Osteocyte (in vitro differentiated cells): ENCODE measurements at regions not wholly inside any gene's neighbourhood (a gene's known extent, or its start where the extent isn't known, plus 50 kb on each side); places are given as distances from the start of the nearest gene placed in this dataset.

ENCODE experiments used
- DNase-seq: peaks from one replicate; pipeline ENCODE4 v3.0.0; 2021; ENCODE audit warnings: mixed read lengths; ENCODE audit not compliant: unreplicated experiment; ENCODE audit errors: extremely low spot score
- H3K27ac Mint-ChIP-seq: one replicate; pipeline ENCODE4 v1.8.0; 2021; ENCODE audit warnings: mild to moderate bottlenecking, mixed read lengths; ENCODE audit not compliant: unreplicated experiment
- H3K27me3 Mint-ChIP-seq: one replicate; pipeline ENCODE4 v1.8.0; 2021; ENCODE audit warnings: mixed read lengths; ENCODE audit not compliant: unreplicated experiment
- H3K36me3 Mint-ChIP-seq: one replicate; pipeline ENCODE4 v1.8.0; 2021; ENCODE audit warnings: mixed read lengths; ENCODE audit not compliant: unreplicated experiment
- H3K4me1 Mint-ChIP-seq: one replicate; pipeline ENCODE4 v1.8.0; 2021; ENCODE audit warnings: mixed read lengths; ENCODE audit not compliant: unreplicated experiment
- H3K4me3 Mint-ChIP-seq: one replicate; pipeline ENCODE4 v1.8.0; 2021; ENCODE audit warnings: mild to moderate bottlenecking, moderate library complexity, mixed read lengths; ENCODE audit not compliant: unreplicated experiment
- H3K9me3 Mint-ChIP-seq: one replicate; pipeline ENCODE4 v1.8.0; 2021; ENCODE audit warnings: mixed read lengths; ENCODE audit not compliant: unreplicated experiment
- TF ChIP-seq, protein P1 (sequence below): fragments of 200-600 bp; sonication (generic); IDR thresholded peaks from 2 replicates; pipeline ENCODE4 v1.5.0; 2021; ENCODE audit warnings: antibody characterized with exemption, mild to moderate bottlenecking, moderate library complexity

DNA sequence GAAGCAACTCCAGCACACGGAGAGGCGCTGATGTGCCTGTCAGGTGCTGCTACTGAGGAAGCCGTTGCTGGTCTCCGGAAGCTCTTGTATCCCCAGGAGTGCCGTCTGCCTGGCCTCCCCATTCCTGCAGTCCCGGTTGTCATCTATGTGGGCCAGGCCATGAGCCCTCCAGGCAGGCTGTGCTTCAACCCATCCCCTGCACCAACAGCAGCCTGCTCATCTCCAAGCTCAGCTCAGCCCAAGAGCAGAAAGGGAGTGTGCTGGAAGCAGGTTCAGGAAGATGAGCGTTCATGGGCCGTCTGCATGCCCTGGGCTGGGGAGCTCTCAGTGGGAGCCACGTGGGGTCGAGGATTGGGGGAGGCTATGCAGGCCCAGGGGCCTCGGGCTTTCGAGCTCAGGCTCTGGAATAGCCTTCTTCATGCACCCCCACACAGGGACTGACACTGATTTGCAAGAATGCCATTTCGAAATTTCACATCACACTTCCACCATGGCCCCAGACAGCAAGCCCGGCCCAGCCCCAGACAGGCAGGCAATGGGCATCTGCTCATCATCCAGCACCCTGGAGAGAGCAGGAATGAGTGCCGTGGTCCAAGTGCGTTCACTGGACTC is 164.5 kb downstream of the KIF26A start:
- H3K27ac Mint-ChIP-seq = no peak overlapping the region
- H3K4me3 Mint-ChIP-seq = no peak overlapping the region
- no peaks in the 10 kb centered on the region for H3K9me3 Mint-ChIP-seq
- H3K27me3 Mint-ChIP-seq = no peaks in the 10 kb centered on the region
- TF ChIP-seq, protein P1, sequence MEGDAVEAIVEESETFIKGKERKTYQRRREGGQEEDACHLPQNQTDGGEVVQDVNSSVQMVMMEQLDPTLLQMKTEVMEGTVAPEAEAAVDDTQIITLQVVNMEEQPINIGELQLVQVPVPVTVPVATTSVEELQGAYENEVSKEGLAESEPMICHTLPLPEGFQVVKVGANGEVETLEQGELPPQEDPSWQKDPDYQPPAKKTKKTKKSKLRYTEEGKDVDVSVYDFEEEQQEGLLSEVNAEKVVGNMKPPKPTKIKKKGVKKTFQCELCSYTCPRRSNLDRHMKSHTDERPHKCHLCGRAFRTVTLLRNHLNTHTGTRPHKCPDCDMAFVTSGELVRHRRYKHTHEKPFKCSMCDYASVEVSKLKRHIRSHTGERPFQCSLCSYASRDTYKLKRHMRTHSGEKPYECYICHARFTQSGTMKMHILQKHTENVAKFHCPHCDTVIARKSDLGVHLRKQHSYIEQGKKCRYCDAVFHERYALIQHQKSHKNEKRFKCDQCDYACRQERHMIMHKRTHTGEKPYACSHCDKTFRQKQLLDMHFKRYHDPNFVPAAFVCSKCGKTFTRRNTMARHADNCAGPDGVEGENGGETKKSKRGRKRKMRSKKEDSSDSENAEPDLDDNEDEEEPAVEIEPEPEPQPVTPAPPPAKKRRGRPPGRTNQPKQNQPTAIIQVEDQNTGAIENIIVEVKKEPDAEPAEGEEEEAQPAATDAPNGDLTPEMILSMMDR = no peak
- no peaks in the 10 kb centered on the region for H3K36me3 Mint-ChIP-seq
- no peaks in the 10 kb centered on the region for H3K4me1 Mint-ChIP-seq
- no peak for DNase-seq

- Mint-ChIP-seq H3K27ac (no peak overlapping the region), H3K27me3 (no peaks in the 10 kb centered on the region), H3K36me3 (no peaks in the 10 kb centered on the region), H3K4me1 (no peaks in the 10 kb centered on the region), H3K9me3 (no peaks in the 10 kb centered on the region), H3K4me3 (no peak overlapping the region)
- DNase-seq = no peak
- TF ChIP-seq, protein P1 = no peak
These were observed 165.5 kb downstream of the KIF26A start for GRCh38 chr14:104303705-104304425.

GRCh38 chr14:104304451-104305351 is 166.3 kb downstream of the KIF26A start:
- TF ChIP-seq, protein P1 = no peak
- H3K36me3 Mint-ChIP-seq = no peaks in the 10 kb centered on the region
- no peaks in the 10 kb centered on the region for H3K4me1 Mint-ChIP-seq
- no peaks in the 10 kb centered on the region for H3K27me3 Mint-ChIP-seq
- no peak for DNase-seq
- no peak overlapping the region for H3K27ac Mint-ChIP-seq
- H3K9me3 Mint-ChIP-seq = no peaks in the 10 kb centered on the region
- no peak overlapping the region for H3K4me3 Mint-ChIP-seq

DNA sequence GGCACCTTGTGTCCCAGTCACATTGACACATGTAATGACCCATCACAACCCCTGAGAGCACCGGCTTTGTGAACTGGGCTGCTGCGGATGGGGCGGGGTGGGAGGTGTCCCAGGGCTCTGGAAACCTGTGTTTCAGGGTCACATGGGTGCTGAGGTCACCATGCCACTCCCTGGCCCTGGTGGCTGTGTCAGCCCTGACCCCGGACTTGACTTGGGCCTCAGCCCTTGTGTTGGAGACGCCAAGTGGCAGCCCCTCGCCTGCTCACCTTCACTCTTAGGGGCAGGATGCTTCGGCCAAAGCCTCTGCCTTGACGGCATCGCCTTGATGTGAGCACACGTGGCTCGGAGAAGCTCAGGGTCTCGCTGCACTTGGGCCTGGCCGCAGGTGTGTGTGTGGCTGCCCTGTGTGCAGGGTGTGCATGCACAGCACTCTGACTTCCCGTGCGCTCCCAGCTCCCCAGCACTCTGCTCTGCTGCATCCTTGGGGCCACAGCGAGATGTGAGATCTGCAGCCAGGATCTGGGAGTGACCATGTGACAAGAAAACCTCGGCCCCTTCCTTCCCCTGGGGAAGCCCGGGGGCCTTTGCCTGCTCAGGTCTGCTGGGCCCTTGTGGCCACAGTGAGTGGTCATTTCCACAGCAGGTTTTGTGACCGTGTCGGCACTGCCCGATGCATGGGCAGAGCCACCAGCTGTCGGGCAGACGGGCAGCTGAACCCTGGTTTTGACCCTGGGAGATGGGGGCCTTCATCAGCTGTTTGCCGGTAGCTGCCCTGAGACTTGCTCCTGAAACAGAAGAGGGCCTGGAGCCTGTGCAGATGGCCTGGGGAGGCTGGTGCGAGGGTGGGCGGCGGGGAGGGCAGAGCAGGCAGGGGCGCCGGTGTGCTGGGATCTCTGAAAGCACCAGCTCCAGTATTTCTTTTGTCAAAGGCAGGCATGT is 167.4 kb downstream of the KIF26A start:
- H3K36me3 Mint-ChIP-seq = no peaks in the 10 kb centered on the region
- no peak overlapping the region for H3K27ac Mint-ChIP-seq
- H3K4me3 Mint-ChIP-seq = no peak overlapping the region
- no peaks in the 10 kb centered on the region for H3K4me1 Mint-ChIP-seq
- no peaks in the 10 kb centered on the region for H3K27me3 Mint-ChIP-seq
- peaks cover under 1% of the 10 kb centered on the region for H3K9me3 Mint-ChIP-seq
- TF ChIP-seq, protein P1 = no peak
- no peak for DNase-seq
